ENCODE measurements at regions not wholly inside any gene's neighbourhood (a gene's known extent, or its start where the extent isn't known, plus 50 kb on each side); places are given as distances from the start of the nearest gene placed in this dataset.

- DNase-seq (ENCODE audit: low read depth) = no peak
Observed at GRCh38 chr1:218772575-218772974, 401.1 kb upstream of the LYPLAL1 start.

- no peak for DNase-seq (ENCODE audit: low read depth)
Observed at GRCh38 chr1:218775501-218776021, 398.1 kb upstream of the LYPLAL1 start.

- no peak for DNase-seq (ENCODE audit: low read depth)
Observed at GRCh38 chr1:218778257-218779126, 395.2 kb upstream of the LYPLAL1 start.

GRCh38 chr1:218779341-218780100, 394.2 kb upstream of the LYPLAL1 start:
- no peak for DNase-seq (ENCODE audit: low read depth)

- DNase-seq (ENCODE audit: low read depth) = no peak
Observed at GRCh38 chr1:218783131-218783530, 390.5 kb upstream of the LYPLAL1 start.

- DNase-seq (ENCODE audit: low read depth) = no peak
Observed at GRCh38 chr1:218783916-218784315, 389.8 kb upstream of the LYPLAL1 start.

- no peak for DNase-seq (ENCODE audit: low read depth)
Observed at GRCh38 chr1:218785928-218786327, 387.8 kb upstream of the LYPLAL1 start.

GRCh38 chr1:218787826-218788225, 385.9 kb upstream of the LYPLAL1 start:
- no peak for DNase-seq (ENCODE audit: low read depth)

GRCh38 chr1:218796773-218797172, 376.9 kb upstream of the LYPLAL1 start:
- no peak for DNase-seq (ENCODE audit: low read depth)

- no peak for DNase-seq (ENCODE audit: low read depth)
Observed at GRCh38 chr1:218802799-218803198, 370.9 kb upstream of the LYPLAL1 start.

GRCh38 chr1:218803351-218803997, 370.2 kb upstream of the LYPLAL1 start:
- DNase-seq (ENCODE audit: low read depth) = no peak

- no peak for DNase-seq (ENCODE audit: low read depth)
Observed at GRCh38 chr1:218804014-218804785, 369.5 kb upstream of the LYPLAL1 start.

GRCh38 chr1:218809061-218809460, 364.6 kb upstream of the LYPLAL1 start:
- no peak for DNase-seq (ENCODE audit: low read depth)

GRCh38 chr1:218809625-218810024, 364.1 kb upstream of the LYPLAL1 start:
- no peak for DNase-seq (ENCODE audit: low read depth)

GRCh38 chr1:218810306-218810705, 363.4 kb upstream of the LYPLAL1 start:
- DNase-seq (ENCODE audit: low read depth) = no peak

- DNase-seq (ENCODE audit: low read depth) = no peak
Observed at GRCh38 chr1:218811497-218811896, 362.2 kb upstream of the LYPLAL1 start.

GRCh38 chr1:218812360-218812759, 361.3 kb upstream of the LYPLAL1 start:
- DNase-seq (ENCODE audit: low read depth) = no peak

GRCh38 chr1:218813237-218813636, 360.4 kb upstream of the LYPLAL1 start:
- no peak for DNase-seq (ENCODE audit: low read depth)

- no peak for DNase-seq (ENCODE audit: low read depth)
Observed at GRCh38 chr1:218815076-218815475, 358.6 kb upstream of the LYPLAL1 start.

GRCh38 chr1:218817071-218817470, 356.6 kb upstream of the LYPLAL1 start:
- no peak for DNase-seq (ENCODE audit: low read depth)

- DNase-seq (ENCODE audit: low read depth) = no peak
Observed at GRCh38 chr1:218817691-218818465, 355.8 kb upstream of the LYPLAL1 start.

All from activated T-cell treated with anti-CD3 and anti-CD28 coated beads for 24 hours (primary cell).